GM21390 (cell line): ENCODE measurements at regions not wholly inside any gene's neighbourhood (a gene's known extent, or its start where the extent isn't known, plus 50 kb on each side); places are given as distances from the start of the nearest gene placed in this dataset.
A peak's percentile ranks its signal among the peaks of the same experiment; 100 is the strongest.

Source experiments
- ATAC-seq: cut with Tn5 transposase; IDR thresholded peaks from one replicate; pipeline ENCODE4 v1.9.1; 2021; ENCODE audit not compliant: unreplicated experiment

DNA sequence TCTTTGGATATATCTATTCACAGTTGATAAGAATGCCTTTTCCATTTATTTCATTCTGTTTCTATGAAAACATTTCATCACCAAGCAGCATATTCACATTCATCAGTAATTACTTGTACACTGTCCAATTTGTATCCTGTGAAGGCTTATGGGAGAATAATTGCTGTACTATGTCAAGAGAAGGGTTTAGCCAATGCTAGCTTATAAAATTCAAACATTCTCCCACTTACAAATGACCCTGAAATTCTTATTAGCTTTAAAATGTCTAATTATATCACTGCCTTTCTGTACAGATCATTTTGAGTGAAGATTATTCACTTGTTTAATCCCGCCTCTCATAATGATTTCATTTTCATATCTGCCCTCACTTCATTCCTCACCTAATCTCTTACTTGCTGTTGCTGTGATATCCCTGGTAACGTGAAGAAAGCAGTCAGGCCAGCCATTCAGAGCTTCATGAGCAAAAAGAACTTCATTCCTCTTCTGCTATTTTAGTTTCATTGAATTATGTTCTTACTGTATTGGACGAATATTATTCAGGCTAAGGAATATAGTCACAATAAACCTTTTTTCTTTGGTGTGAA, 778.7 kb downstream of the OLFM4 start:
- no peak for ATAC-seq

DNA sequence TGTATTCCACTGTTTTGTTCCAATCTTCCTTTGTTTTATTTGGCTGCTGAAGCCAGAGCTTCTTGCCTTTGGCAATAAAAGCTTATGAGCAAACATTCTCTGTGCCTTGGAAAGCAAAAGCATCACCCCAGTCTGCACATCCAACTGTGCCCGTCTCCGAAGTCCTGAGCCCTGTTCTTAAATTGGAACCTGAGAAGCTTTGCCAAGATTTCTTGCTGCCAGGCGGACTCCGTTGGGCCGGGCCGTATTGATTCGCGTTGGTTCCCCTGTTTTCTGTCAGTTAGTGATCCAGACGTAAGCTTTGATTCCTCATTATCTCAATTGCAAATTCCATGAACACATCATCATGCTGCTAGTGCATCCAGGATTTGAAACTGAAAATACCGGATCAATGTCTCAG, 793.0 kb downstream of the OLFM4 start:
- ATAC-seq = no peak

DNA sequence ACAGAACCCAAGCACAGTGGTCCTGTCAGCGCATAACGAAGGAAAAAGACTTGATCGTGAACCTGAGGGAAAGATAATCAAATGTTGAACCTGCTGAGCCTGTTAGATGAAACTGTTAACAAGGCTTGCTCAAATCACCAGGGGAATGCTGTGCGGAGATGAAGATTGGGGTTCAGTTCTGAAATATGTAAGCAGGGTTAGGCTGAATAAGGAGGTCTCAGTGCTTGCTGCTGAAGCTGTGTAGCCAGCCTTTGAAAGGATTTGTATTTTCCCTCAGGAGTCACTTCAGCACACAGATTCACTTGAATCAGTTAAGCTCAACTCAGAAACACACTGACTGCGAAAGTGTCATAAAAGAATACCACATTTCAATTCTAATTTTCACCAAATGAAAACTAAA, 793.5 kb downstream of the OLFM4 start:
- ATAC-seq = no peak

DNA sequence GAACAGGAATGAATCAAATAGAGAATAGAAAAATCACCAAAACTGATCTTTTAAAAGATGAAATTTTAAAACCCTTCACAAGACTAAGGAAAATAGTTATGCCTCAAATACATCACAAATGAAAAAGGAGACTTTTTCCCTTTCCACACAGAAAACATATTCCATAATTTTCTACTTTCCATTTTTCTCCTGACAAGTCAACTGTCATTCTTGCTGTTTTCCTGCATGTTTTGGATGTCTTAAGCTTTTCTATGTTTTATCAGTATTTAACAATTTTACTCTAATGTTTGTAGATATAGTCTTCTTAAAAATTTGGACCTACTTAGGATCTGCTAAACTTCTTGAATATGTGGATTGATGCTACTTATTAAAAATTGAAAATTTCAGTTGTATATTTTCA, 810.8 kb downstream of the OLFM4 start:
- ATAC-seq = no peak

DNA sequence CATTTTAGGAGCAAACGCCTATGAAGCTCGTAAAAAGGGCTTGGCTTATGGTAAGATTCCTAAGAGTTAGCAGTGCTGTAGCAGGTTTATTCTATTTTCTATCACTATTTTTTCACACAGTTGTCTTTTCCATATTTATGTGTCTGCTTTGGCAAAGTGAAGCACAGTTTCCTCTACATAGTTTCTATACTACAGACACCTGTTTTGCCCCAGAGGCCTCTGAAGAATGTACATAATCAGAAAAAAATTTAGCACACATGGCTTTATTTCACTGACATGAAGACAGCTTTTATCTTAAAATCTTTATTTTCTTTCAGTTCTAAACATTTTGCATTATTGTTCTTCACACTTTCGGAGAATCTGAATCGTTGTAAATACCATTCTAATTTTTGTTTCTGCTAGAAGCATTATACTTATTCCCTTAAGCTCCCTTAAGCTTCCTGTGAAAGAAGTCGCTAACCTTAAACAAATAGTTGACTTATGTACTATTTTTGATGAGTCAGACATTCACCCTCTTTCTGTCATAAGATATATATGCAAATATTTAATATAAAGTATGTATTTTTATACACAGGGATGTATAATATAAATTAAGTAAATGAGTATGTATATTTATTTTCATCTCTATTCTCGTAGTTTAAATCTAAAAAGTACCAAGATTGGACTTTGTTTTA, 816.0 kb downstream of the OLFM4 start:
- no peak for ATAC-seq

DNA sequence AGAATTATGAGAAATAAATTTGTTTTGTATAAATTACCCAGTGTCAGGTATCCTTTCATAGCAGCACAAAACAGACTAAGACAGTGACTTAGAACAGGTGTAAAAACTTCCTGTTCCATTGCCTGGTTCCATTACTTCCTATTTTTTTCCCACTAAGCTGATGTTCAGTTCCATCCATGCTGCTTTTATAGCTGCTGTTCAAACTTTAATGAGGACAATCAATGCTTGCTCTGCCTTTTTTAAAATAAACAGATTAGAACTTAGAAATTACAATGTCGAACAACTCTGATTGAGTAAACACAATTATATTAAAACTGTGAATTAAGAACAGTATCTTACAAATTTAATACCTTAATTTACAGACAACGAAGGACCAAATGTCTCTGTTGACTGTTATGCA, 818.9 kb downstream of the OLFM4 start:
- ATAC-seq = no peak

DNA sequence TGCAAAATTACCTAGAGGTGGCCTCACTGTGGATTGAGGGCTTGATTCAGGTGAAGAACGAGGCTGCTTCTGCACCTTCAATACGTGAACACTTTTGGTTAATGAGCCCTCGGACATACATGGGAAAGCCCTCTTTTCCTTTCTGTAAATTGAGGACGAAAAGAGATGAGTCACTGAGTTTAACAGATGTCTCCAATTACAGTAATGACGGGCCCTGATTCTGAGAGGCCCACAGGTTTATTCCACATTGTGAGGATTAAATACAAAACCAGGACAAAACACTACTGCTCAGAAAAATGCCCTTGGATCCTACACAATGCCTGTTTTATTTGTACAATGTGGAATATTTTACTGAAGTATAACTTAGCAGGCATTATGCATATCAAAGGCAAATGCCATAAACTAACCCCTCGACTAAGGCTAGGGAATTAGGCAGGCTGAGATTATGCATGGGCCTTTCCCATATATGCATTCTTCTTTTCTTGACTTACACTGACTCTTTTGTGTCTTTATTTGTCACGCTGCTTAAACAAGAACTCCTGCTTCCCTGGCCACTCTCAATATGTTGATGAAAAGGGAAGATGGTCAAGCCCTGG, 819.9 kb downstream of the OLFM4 start:
- no peak for ATAC-seq

DNA sequence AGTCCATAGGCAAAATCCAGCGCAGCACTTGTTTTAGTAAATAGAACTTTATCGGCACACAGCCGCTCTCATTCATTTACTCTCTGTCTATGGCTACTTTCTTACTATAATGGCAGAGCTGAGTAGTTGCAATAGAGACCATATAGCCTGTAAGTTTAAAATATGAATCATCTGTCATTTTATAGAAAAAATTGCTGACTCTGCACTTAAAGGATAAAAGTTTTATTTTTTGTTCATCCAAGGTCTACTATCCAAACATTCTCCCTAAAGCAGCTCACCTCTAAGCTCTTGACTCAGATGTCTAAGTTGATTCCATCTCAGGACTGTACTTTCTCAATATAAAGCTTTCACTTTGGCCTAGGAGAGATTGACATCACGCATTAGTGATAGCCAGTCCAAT, 825.7 kb downstream of the OLFM4 start:
- ATAC-seq = no peak

DNA sequence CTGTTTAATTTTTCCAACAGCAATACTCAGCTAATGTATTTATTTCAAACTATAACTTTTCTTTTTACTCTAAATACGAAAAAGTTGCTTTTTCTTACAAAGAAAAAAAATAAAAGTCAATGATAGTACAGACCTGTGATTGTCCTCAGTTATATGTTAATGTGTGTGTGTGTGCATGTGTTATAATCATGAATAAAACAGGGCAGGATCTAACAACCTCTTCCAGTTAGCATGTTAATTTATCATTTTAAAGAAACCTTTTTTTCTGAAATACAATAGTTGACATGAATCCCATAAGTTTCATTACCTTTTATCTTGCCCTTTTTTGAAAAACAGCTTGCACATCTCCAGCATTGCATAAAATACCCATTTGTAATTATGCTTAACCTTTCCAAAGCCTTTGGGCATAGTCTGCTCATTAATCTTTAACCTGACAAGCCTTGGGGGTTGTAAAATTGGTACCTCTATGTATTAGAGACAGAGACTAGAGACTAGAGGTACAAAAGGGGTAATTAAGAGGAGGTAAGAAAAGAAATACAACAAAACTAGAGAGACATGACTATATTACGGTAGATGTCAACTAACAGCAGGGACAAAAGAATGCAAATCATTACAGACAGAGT, 828.1 kb downstream of the OLFM4 start:
- no peak for ATAC-seq

DNA sequence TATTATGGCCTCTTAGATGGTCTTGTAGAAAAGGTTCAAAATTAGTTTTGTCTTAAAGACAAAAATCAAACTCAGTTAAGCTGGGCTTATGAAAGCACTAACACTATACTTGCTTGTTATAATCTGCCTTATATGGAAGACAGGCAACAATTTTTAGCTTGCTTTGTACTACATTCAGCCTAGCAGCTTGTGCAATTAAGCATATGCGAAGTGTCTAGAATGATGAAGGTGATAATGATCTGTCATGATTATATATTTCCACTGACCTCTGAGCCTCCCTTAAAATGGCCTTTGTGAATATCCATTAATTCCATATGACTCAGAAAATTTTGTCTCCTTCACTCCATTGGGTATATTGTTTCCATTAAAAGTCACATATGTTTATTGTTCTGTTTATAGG, 834.9 kb downstream of the OLFM4 start:
- no peak for ATAC-seq

DNA sequence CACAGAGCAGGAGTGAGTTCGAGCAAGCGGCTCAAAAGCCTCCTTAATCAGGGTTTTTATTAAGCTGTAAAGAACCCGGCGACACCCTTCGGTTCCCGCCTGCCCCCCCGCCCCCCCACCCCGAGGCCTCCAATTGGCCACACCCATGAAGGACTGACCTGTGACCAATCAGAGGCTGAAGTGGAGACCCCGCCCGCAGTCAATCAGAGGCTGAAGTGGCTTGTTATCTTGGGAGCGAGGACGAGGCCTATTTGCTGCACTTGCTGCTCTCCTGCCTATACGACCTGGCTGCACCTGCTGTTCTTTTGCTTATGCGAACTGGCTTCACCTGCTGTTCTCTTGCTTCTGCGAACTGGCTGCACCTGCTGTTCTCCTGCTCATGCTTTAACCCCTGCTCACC, 844.9 kb downstream of the OLFM4 start:
- no peak for ATAC-seq

DNA sequence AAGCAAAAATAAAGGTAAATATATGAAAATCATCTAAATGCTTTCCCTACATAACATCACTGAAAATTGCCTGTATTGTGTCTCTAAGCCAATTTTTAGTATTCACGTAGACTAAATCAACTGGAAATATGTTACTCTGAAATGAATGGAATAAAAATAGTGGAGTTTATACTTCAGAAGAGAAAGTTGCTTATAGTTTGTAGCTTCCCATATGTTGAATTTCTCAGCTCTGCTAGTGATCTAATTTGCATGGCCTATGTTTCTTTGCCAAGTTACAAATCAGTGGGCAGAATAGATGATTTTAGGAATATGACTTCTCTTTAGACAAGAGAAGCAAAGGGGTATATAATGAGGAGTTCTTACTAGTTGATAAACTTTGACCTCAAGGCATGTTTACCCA, 850.2 kb downstream of the OLFM4 start:
- no peak for ATAC-seq

DNA sequence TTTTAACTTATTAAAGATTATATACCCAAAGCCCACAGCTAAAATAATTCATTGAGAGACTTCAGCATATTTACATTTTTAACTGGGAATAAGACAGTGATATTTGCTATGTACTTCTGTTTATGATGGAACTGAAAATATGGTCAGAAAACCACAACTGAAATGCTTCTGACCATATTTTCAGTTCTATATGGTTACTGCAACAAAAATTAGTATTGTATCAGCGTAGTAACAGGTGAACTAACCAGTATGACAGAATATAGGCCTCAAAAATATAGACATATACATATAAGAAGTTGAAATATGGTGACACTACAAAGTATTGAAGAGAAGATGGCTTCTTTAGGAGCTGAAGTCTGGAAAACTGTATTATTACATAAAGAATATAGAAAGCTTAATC, 857.4 kb downstream of the OLFM4 start:
- ATAC-seq = peak; percentile 64

DNA sequence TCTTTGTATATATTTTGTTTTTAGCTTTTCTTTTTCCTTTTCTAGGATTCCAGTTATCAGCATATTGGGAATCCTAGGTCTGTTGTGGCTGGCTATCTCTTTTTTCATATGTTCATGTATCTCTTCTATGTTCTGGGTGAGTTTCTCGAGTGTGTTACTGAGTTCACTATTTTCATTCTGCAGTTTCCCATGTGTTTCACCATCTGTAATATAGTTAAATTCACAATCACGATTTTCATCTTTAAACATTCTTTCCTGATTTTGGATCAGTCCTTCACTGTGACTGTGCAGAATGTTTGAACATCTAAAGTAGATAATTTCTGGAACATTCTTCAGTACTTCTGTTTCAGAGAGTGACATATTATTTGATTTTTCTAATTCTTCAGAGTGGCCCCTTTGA, 862.1 kb downstream of the OLFM4 start:
- no peak for ATAC-seq

DNA sequence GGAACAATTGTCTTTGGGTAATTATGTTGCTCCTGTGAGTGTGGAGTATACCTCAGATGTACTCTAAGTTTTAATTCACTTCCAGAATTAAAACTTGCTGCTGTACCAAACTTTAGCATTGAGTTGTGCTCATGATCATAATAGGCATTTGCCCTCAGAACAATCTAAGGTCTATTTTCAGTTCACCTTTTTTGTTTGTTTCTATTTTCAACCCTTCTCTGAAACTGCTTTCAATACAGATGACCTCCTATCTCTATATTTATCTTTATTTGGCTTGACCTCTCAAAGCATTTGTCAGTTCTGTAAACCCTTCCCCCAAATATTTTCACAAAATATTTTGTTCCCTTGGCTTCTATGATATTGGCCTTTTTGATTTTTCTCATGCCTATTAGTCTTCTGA, 873.0 kb downstream of the OLFM4 start:
- peak; percentile 83 for ATAC-seq

DNA sequence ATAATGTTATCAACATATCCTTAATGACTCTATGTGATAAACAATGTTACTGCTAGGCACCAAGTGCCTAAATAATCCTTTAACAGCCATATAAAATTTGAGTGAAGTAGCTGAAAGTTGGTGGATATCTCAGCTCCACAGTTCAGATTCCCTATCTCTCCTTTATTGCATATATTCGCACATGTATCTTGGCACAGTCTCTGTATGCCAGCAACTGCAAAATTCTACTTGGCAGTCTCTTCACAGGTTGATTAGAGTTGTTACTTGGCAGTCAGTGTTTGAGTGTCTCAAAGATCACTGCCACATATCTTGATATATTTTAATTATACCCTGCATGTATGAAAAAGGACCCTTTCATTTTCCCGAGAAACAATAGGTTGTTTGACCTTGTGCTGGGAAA, 879.3 kb downstream of the OLFM4 start:
- no peak for ATAC-seq

DNA sequence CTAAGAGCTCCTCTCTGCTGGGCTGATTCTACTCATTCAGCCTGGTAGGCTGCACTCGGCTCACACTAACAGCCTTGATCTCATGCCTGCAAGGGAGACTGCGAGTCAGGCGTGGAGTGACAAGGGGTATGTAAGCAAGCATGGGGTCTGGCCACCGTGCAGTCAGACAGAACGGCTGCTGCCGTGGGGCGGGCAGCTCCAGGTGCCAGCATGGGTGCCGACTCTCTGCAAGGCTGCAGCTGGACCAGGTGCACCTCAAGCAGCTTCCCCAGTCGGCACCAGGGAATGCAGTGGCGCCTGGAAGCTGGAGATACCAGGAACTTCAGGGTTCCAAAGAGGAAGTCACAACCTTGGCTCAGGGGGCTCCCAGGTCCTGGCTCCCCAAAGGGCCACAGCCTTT, 892.3 kb downstream of the OLFM4 start:
- no peak for ATAC-seq

DNA sequence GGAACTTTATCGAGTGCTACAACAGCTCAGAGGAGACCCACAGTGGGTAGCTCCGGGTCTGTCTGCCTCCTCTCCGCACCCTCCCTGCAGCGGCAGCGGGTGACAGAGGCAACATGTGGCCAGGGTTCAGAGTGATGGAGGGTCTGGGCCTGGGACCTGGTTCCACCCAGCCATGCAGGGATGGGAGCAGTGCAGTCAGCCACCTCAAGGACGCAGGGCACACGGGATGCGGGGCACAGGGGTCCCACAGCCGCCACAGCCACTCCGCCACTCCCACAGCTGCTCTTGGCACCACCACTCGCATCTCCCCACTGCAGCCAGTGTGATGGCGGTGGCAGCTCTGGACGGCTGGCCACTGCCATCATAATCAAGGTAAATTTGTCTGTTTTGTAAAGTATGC, 892.9 kb downstream of the OLFM4 start:
- ATAC-seq = no peak

DNA sequence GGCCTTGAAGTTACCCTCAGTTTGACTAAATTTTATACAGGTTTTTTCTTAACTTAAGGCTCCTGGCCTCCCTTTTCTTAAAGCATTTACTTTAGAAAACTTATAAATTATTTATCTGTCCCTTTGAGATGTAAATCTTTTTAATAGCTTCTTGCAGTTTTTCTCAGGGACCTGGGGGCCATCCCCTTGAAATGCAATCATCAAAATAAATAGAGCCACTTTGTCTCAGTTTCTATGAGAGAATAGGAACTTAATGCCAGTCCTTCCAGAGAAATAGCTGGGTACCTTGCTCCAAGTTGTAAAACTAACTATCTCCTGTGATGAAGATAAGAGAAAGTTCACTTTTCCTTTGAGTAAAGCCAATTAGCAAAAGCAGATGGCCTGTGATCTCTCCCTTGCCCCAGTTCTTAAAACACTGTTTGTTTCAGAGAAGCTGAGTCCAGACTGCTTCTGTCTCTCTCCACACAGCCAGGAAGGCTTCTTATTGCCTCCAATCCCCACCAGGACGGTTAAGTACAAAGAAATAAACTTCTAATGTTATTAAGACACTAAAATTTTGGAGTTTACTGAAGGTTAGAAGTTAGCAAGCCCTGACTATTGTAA, 913.1 kb downstream of the OLFM4 start:
- ATAC-seq = no peak

DNA sequence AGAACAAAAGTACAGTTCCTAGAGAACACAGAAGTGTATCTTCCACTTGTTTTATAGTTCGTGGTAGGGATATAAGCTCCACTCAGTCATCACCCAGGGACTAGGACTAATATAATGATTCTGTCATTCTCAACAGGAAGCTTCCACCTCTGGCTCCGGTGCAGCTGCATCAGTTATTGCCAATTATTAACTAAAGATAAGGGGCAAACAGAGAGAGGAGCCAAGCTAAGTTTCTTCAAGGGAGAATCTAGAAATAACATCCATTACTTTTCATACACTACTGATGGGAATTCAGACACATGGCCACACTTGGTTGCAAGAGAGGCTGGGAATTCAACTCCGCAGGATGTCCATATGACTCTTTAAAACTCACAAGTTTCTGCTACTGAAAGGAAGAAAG, 917.9 kb downstream of the OLFM4 start:
- ATAC-seq = no peak

DNA sequence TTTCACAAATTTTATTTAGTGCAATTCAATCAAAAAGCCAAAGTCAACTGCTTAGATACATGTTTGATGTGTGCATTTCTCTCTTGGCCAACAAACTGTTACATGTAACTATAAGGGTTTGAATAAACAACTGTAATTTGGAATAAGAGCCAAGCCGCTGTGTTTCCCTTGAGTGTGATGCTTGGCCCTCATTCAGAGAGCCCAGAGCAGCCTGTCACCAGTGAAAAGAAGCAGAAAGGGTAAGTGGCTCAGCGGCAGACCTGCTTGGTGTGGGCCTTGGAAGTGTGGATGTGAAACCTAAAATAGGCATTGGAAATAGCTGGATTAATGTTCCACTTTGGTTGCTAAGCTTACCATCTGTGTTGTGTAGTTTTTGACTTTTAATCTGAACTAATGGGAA, 924.6 kb downstream of the OLFM4 start:
- ATAC-seq = no peak
